DND-41 (cell line): ENCODE measurements at regions not wholly inside any gene's neighbourhood (a gene's known extent, or its start where the extent isn't known, plus 50 kb on each side); places are given as distances from the start of the nearest gene placed in this dataset.
"Not testable (repeated sequence)": the region's sequence is repeated elsewhere in the genome, so short reads cannot be mapped to it uniquely, and the experiment has no call there.

Experiments
- ATAC-seq: fragments of 200-7000 bp; cut with Tn5 transposase; 3 replicates; pipeline ENCODE4 v1.9.1; 2021; ENCODE audit warnings: low read depth; ENCODE audit not compliant: insufficient read depth
- DNase-seq: peaks from one replicate; pipeline ENCODE4 v3.0.0-alpha.2; 2020
- H2AFZ ChIP-seq: 2 replicates; pipeline ENCODE4 v1.6.0; 2012; ENCODE audit warnings: low read depth, low read length
- H3K27ac ChIP-seq: 2 replicates; pipeline ENCODE4 v1.5.1; 2012; ENCODE audit warnings: low read length, inconsistent platforms
- H3K27me3 ChIP-seq: fragments of 200-600 bp; sonication (generic); 2 replicates; pipeline ENCODE4 v1.6.0; 2012; ENCODE audit warnings: low read length, mild to moderate bottlenecking, inconsistent platforms; ENCODE audit not compliant: insufficient read depth, poor library complexity
- H3K36me3 ChIP-seq: 2 replicates; pipeline ENCODE4 v1.5.1; 2012; ENCODE audit warnings: low read length, inconsistent platforms; ENCODE audit not compliant: insufficient read depth
- H3K4me1 ChIP-seq: 2 replicates; pipeline ENCODE4 v1.5.1; 2012; ENCODE audit warnings: mild to moderate bottlenecking, low read length; ENCODE audit not compliant: insufficient read depth
- H3K4me2 ChIP-seq: 2 replicates; pipeline ENCODE4 v1.6.0; 2012; ENCODE audit warnings: mild to moderate bottlenecking, moderate library complexity, low read length, inconsistent platforms; ENCODE audit not compliant: insufficient read depth
- H3K4me3 ChIP-seq, 2 experiments: fragments of 200-600 bp in 1 of 2; shearing (Covaris generic) in 1 of 2; 2 replicates each; pipeline ENCODE4 v1.5.1; 2012 to 2016; ENCODE audit warnings: inconsistent platforms in 2 of 2, low read length in 2 of 2, mild to moderate bottlenecking in 2 of 2, low read depth in 1 of 2, moderate library complexity in 1 of 2
- H3K79me2 ChIP-seq: 2 replicates; pipeline ENCODE4 v1.6.0; 2012; ENCODE audit warnings: low read length, inconsistent platforms; ENCODE audit not compliant: insufficient read depth
- H3K9ac ChIP-seq: 2 replicates; pipeline ENCODE4 v1.6.0; 2012; ENCODE audit warnings: low read depth, mild to moderate bottlenecking, inconsistent platforms, low read length, moderate library complexity
- H3K9me3 ChIP-seq: 2 replicates; pipeline ENCODE4 v1.5.1; 2012; ENCODE audit warnings: low read length, moderate library complexity, mild to moderate bottlenecking, inconsistent platforms; ENCODE audit not compliant: insufficient read depth, severe bottlenecking
- H4K20me1 ChIP-seq: 2 replicates; pipeline ENCODE4 v1.6.0; 2012; ENCODE audit warnings: low read length; ENCODE audit not compliant: insufficient read depth
- CTCF ChIP-seq: IDR thresholded peaks from 2 replicates; pipeline ENCODE4 v1.5.1; 2012; ENCODE audit warnings: borderline replicate concordance, low read length, moderate library complexity, mild to moderate bottlenecking; ENCODE audit not compliant: poor library complexity, severe bottlenecking; ENCODE audit errors: extremely low read depth
- EZH2 ChIP-seq: IDR thresholded peaks from 3 replicates; pipeline ENCODE4 v1.6.1; 2012; ENCODE audit warnings: borderline replicate concordance, low read depth, mild to moderate bottlenecking, moderate library complexity, low read length, inconsistent platforms; ENCODE audit not compliant: severe bottlenecking

- Histone ChIP-seq H3K9me3 (no peaks in the 10 kb centered on the region), H3K27ac (no peak overlapping the region), H4K20me1 (no peaks in the 10 kb centered on the region), H3K9ac (no peak overlapping the region), H3K4me2 (no peak overlapping the region), H2AFZ (no peak overlapping the region), H3K36me3 (no peaks in the 10 kb centered on the region), H3K27me3 (peaks cover 4% of the 10 kb centered on the region), H3K4me3 (no peak overlapping the region), H3K79me2 (no peaks in the 10 kb centered on the region), H3K4me1 (no peaks in the 10 kb centered on the region)
- DNase-seq: no peak
- no peak for ATAC-seq
- TF ChIP-seq EZH2 (no peak), CTCF (no peak)
These were observed 81.0 kb upstream of the NRBF2 start for GRCh38 chr10:63052083-63052482.

- DNase-seq: no peak
- no peak overlapping the region for H2AFZ ChIP-seq
- no peaks in the 10 kb centered on the region for H3K27me3 ChIP-seq
- no peaks in the 10 kb centered on the region for H3K79me2 ChIP-seq
- H3K27ac ChIP-seq: no peak overlapping the region
- TF ChIP-seq CTCF: no peak
- no peak for TF ChIP-seq EZH2
- ATAC-seq: no peak
- H4K20me1 ChIP-seq: no peaks in the 10 kb centered on the region
- H3K4me2 ChIP-seq: no peak overlapping the region
- H3K4me3 ChIP-seq: no peak overlapping the region
- no peaks in the 10 kb centered on the region for H3K4me1 ChIP-seq
- H3K9ac ChIP-seq: no peak overlapping the region
- no peaks in the 10 kb centered on the region for H3K9me3 ChIP-seq
- no peaks in the 10 kb centered on the region for H3K36me3 ChIP-seq
These were observed 90.9 kb upstream of the NRBF2 start for GRCh38 chr10:63042256-63042655.

GRCh38 chr10:63033616-63034185, 99.4 kb upstream of the NRBF2 start:
- H3K9me3 ChIP-seq, ATAC-seq, H2AFZ ChIP-seq, H3K79me2 ChIP-seq, H3K4me1 ChIP-seq, H3K27ac ChIP-seq, H3K9ac ChIP-seq, H3K4me2 ChIP-seq, H4K20me1 ChIP-seq, H3K27me3 ChIP-seq, H3K36me3 ChIP-seq, H3K4me3 ChIP-seq, DNase-seq: not testable (repeated sequence)

GRCh38 chr10:63030536-63030935, 102.6 kb upstream of the NRBF2 start:
- H2AFZ ChIP-seq: no peak overlapping the region

More at GRCh38 chr10:63030536-63030935, 102.6 kb upstream of the NRBF2 start:
- ATAC-seq (no peak), DNase-seq (no peak)
- H3K4me3 ChIP-seq: no peak overlapping the region
- H4K20me1 ChIP-seq: no peaks in the 10 kb centered on the region
- H3K27ac ChIP-seq: no peak overlapping the region
- no peak overlapping the region for H3K9ac ChIP-seq
- no peaks in the 10 kb centered on the region for H3K79me2 ChIP-seq
- no peaks in the 10 kb centered on the region for H3K36me3 ChIP-seq
- no peaks in the 10 kb centered on the region for H3K27me3 ChIP-seq
- no peak overlapping the region for H3K4me2 ChIP-seq
- H3K4me1 ChIP-seq: no peaks in the 10 kb centered on the region
- no peak for TF ChIP-seq CTCF
- no peak for TF ChIP-seq EZH2
- no peaks in the 10 kb centered on the region for H3K9me3 ChIP-seq
